OCI-LY7 (cell line): ENCODE measurements at regions not wholly inside any gene's neighbourhood (a gene's known extent, or its start where the extent isn't known, plus 50 kb on each side); places are given as distances from the start of the nearest gene placed in this dataset.

Experiments used
- BruUV-seq: library from RNA; stranded (reverse); fragments of 400-500 nt; replicated peaks from 2 replicates; lab custom pipeline; 2021; lab: Mats Ljungman, UMichigan
- CTCF ChIA-PET: fragments of 300-600 bp; sonication (Branson Sonifier 250); formaldehyde crosslinking; loops from one replicate; lab custom pipeline; 2022; ENCODE audit warnings: antibody characterized with exemption; ENCODE audit not compliant: unreplicated experiment; lab: Charles Lee
- POLR2A ChIA-PET: fragments of 300-600 bp; sonication (Branson Sonifier 250); formaldehyde crosslinking; loops from one replicate; lab custom pipeline; 2022; ENCODE audit warnings: antibody characterized with exemption; lab: Charles Lee
- DNase-seq: peaks from one replicate; pipeline ENCODE4 v3.0.0-alpha.2; 2015; ENCODE audit warnings: low spot score
- H2AFZ ChIP-seq: fragments of 200-600 bp; sonication (generic), shearing (Covaris generic); 2 replicates; pipeline ENCODE4 v1.6.1; 2014; ENCODE audit warnings: mild to moderate bottlenecking, antibody characterized with exemption, low read length, moderate library complexity
- H3K27ac ChIP-seq: fragments of 200-600 bp; sonication (generic); 2 replicates; pipeline ENCODE4 v1.5.1; 2014; ENCODE audit warnings: mixed run types, low read depth, mild to moderate bottlenecking, moderate library complexity, low read length, inconsistent platforms; ENCODE audit not compliant: poor library complexity, severe bottlenecking
- H3K36me3 ChIP-seq: fragments of 200-600 bp; sonication (generic); 2 replicates; pipeline ENCODE4 v1.6.1; 2014; ENCODE audit warnings: mild to moderate bottlenecking, antibody characterized with exemption, low read length, moderate library complexity, mixed read lengths; ENCODE audit not compliant: insufficient read depth
- H3K4me1 ChIP-seq: fragments of 200-600 bp; sonication (generic); 2 replicates; pipeline ENCODE4 v1.5.1; 2014; ENCODE audit warnings: mild to moderate bottlenecking, low read length; ENCODE audit not compliant: insufficient read depth, poor library complexity, severe bottlenecking
- H3K4me2 ChIP-seq: fragments of 200-600 bp; sonication (generic); 2 replicates; pipeline ENCODE4 v1.6.1; 2014; ENCODE audit warnings: mild to moderate bottlenecking, low read length
- H3K4me3 ChIP-seq: fragments of 200-600 bp; sonication (generic); 2 replicates; pipeline ENCODE4 v1.5.1; 2014; ENCODE audit warnings: mild to moderate bottlenecking, low read depth, low read length; ENCODE audit not compliant: poor library complexity, severe bottlenecking
- H3K79me2 ChIP-seq: fragments of 200-600 bp; sonication (generic); 2 replicates; pipeline ENCODE4 v1.6.1; 2016; ENCODE audit warnings: low read depth, mild to moderate bottlenecking, low read length, moderate library complexity, mixed read lengths; ENCODE audit not compliant: insufficient read depth
- H3K9me2 ChIP-seq: fragments of 200-600 bp; sonication (generic); 2 replicates; pipeline ENCODE4 v1.6.1; 2016; ENCODE audit warnings: mild to moderate bottlenecking, low read length, mixed read lengths; ENCODE audit not compliant: insufficient read depth
- H3K9me3 ChIP-seq: fragments of 200-600 bp; sonication (generic); 2 replicates; pipeline ENCODE4 v1.6.1; 2014; ENCODE audit warnings: mild to moderate bottlenecking, mixed run types, low read length, mixed read lengths
- H4K20me1 ChIP-seq: fragments of 200-600 bp; sonication (generic); 2 replicates; pipeline ENCODE4 v1.6.1; 2014; ENCODE audit warnings: mild to moderate bottlenecking, antibody characterized with exemption, low read length, moderate library complexity, mixed read lengths; ENCODE audit not compliant: insufficient read depth
- EZH2phosphoT487 ChIP-seq: fragments of 200-600 bp; sonication (generic); IDR thresholded peaks from 2 replicates; pipeline ENCODE4 v1.6.1; 2018; ENCODE audit warnings: low read depth, borderline replicate concordance, mild to moderate bottlenecking, mixed run types, antibody characterized with exemption, low read length, moderate library complexity, mixed read lengths
- intact Hi-C: fragments of 100-400 bp; cut with micrococcal nuclease; formaldehyde crosslinking; loops from one replicate; pipeline ENCODE4 v1.10.0; 2022; ENCODE audit not compliant: unreplicated experiment
- TF ChIP-seq, protein P1 (sequence below): fragments of 200-600 bp; sonication (generic); conservative IDR thresholded peaks from 2 replicates; pipeline ENCODE4 v1.5.1; 2014; ENCODE audit warnings: mild to moderate bottlenecking, antibody characterized with exemption, low read length, moderate library complexity, mixed read lengths

DNA sequence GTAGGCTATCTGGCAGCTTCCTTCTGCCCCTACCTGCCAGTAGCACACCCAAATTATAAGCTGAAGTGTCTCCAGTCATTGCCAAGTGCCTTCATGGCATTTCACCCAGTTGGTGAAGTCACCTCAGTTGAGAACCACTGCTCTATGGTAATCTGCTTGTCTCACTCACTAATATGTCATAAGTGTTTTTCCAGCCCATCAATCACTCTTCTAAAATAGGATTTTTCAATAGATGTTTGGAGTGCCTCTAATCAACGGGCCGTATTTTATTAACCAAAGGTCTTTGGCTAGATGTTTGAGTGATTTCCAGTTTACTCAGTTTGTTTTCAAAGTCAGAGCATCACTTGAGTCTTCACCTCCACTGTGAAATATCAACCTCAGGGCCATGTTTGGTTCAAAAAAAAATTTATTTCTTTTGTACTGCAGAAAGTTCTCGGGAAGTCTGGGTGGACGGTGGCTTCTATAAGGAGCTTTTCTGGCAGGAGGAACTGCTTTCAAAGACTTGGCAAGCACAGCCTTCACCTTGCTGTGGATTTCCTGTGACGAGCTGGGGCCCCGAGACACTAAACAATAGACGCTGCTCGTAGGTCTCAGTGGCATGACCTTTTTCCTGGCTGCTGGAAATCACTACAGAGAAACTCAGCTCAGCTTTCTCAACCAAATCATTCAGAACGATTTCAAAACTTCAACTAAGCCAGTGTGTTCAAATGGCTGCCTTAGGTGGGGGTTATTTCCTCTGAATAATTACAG lies 95.2 kb upstream of the FOXF1 start:
- H4K20me1 ChIP-seq: no peaks in the 10 kb centered on the region
- intact Hi-C loops: no loop called here
- no peaks in the 10 kb centered on the region for H3K4me1 ChIP-seq
- 0 out of 2 replicates have a peak, but pooled peaks cover 4% of the 10 kb centered on the region for H3K9me3 ChIP-seq
- POLR2A ChIA-PET: no interaction called here
- no peaks in the 10 kb centered on the region for H3K36me3 ChIP-seq
- 0 out of 2 replicates have a peak, but pooled peaks cover 3% of the 10 kb centered on the region for H3K9me2 ChIP-seq
- TF ChIP-seq EZH2phosphoT487: no peak
- TF ChIP-seq, protein P1, sequence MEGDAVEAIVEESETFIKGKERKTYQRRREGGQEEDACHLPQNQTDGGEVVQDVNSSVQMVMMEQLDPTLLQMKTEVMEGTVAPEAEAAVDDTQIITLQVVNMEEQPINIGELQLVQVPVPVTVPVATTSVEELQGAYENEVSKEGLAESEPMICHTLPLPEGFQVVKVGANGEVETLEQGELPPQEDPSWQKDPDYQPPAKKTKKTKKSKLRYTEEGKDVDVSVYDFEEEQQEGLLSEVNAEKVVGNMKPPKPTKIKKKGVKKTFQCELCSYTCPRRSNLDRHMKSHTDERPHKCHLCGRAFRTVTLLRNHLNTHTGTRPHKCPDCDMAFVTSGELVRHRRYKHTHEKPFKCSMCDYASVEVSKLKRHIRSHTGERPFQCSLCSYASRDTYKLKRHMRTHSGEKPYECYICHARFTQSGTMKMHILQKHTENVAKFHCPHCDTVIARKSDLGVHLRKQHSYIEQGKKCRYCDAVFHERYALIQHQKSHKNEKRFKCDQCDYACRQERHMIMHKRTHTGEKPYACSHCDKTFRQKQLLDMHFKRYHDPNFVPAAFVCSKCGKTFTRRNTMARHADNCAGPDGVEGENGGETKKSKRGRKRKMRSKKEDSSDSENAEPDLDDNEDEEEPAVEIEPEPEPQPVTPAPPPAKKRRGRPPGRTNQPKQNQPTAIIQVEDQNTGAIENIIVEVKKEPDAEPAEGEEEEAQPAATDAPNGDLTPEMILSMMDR: no peak
- DNase-seq: no peak
- no peaks in the 10 kb centered on the region for H3K79me2 ChIP-seq
- no peak overlapping the region for H2AFZ ChIP-seq
- no peak overlapping the region for H3K4me3 ChIP-seq
- H3K27ac ChIP-seq: no peak overlapping the region
- H3K4me2 ChIP-seq: no peak overlapping the region
- CTCF ChIA-PET: no interaction called here
- BruUV-seq: no TSS peak

DNA sequence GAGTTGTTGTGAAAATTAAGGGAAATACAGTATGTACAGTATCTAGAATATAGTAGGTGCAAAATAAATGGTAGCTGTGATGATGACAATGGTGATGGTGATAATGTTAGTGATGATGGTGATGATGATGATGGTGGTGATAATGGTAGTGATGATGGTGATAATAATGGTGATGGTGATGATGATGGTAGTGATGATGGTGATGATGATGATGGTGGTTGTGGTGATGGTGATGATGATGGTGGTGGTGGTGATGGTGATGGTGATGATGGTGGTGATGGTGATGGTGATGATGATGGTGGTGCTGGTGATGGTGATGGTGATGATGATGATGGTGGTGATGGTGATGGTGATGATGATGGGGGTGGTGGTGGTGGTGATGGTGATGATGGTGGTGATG lies 91.3 kb upstream of the FOXF1 start:
- H3K36me3 ChIP-seq: no peaks in the 10 kb centered on the region
- ChIA-PET POLR2A (no interaction called here), CTCF (no interaction called here)
- TF ChIP-seq, protein P1: no peak
- no peak for TF ChIP-seq EZH2phosphoT487
- no peak overlapping the region for H3K4me2 ChIP-seq
- no TSS peak for BruUV-seq
- H2AFZ ChIP-seq: no peak overlapping the region
- 0 out of 2 replicates have a peak, but pooled peaks cover 3% of the 10 kb centered on the region for H3K9me2 ChIP-seq
- no peaks in the 10 kb centered on the region for H3K9me3 ChIP-seq
- no peaks in the 10 kb centered on the region for H4K20me1 ChIP-seq
- H3K4me1 ChIP-seq: no peaks in the 10 kb centered on the region
- H3K4me3 ChIP-seq: no peak overlapping the region
- H3K27ac ChIP-seq: no peak overlapping the region
- DNase-seq: no peak
- H3K79me2 ChIP-seq: no peaks in the 10 kb centered on the region
- intact Hi-C loops: no loop called here

DNA sequence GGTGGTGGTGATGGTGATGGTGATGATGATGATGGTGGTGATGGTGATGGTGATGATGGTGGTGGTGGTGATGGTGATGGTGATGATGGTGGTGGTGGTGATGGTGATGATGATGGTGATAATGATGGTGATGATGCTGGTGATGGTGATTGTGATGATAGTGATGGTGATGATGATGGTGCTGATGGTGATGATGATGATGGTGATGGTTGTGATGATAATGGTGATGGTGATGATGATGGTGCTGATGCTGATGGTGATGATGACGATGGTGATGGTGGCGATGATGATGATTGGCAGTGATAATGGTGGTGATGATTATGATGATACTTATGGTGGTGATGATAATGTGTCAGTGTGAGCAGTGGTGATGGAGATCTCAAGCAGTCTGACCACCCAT lies 90.8 kb upstream of the FOXF1 start:
- POLR2A ChIA-PET: no interaction called here

More for the DNA sequence above, 90.8 kb upstream of the FOXF1 start:
- H3K27ac ChIP-seq: no peak overlapping the region
- BruUV-seq: no TSS peak
- no peaks in the 10 kb centered on the region for H3K79me2 ChIP-seq
- H3K4me1 ChIP-seq: no peaks in the 10 kb centered on the region
- no peak for TF ChIP-seq EZH2phosphoT487
- TF ChIP-seq, protein P1: no peak
- no peak overlapping the region for H3K4me2 ChIP-seq
- intact Hi-C loops: no loop called here
- no peak for DNase-seq
- no peak overlapping the region for H2AFZ ChIP-seq
- no peaks in the 10 kb centered on the region for H3K36me3 ChIP-seq
- CTCF ChIA-PET: no interaction called here
- H4K20me1 ChIP-seq: no peaks in the 10 kb centered on the region
- no peaks in the 10 kb centered on the region for H3K9me3 ChIP-seq
- H3K4me3 ChIP-seq: no peak overlapping the region
- 0 out of 2 replicates have a peak, but pooled peaks cover 3% of the 10 kb centered on the region for H3K9me2 ChIP-seq
